ENCODE measurements at regions not wholly inside any gene's neighbourhood (a gene's known extent, or its start where the extent isn't known, plus 50 kb on each side); places are given as distances from the start of the nearest gene placed in this dataset.

GRCh38 chr2:156708051-156708450 lies 271.9 kb downstream of the GPD2 start:
- H3K4me1 ChIP-seq (ENCODE audit: insufficient read depth, low read length), result no peaks in the 10 kb centered on the region
- H3K36me3 ChIP-seq (ENCODE audit: insufficient read depth, low read length), result no peaks in the 10 kb centered on the region
- no peak overlapping the region for H3K4me3 ChIP-seq (ENCODE audit: insufficient read depth, low read depth, low read length)
- no peaks in the 10 kb centered on the region for H3K9me3 ChIP-seq (ENCODE audit: insufficient read depth, low read depth, low read length)
- peaks cover 14% of the 10 kb centered on the region for H3K4me1 Mint-ChIP-seq (ENCODE audit: low read depth, unreplicated experiment)
- DNase-seq (ENCODE audit: low read depth) (no peak), FAIRE-seq (no peak)
- H3K27ac Mint-ChIP-seq (ENCODE audit: unreplicated experiment), result no peak overlapping the region
- no peak overlapping the region for H3K4me3 Mint-ChIP-seq (ENCODE audit: unreplicated experiment)
- no peak overlapping the region for H3K27ac ChIP-seq (ENCODE audit: low read depth, low read length)
- no peaks in the 10 kb centered on the region for H3K27me3 Mint-ChIP-seq (ENCODE audit: low read depth, unreplicated experiment)
- H3K27me3 ChIP-seq (ENCODE audit: insufficient read depth, low read length), result no peaks in the 10 kb centered on the region
- no peak overlapping the region for H3K9ac ChIP-seq (ENCODE audit: low read length)
- H3K9me3 Mint-ChIP-seq (ENCODE audit: unreplicated experiment), result no peaks in the 10 kb centered on the region
- H3K4me2 ChIP-seq (ENCODE audit: low read length), result no peak overlapping the region
- no peaks in the 10 kb centered on the region for H4K20me1 ChIP-seq (ENCODE audit: insufficient read depth, low read length)
- no peaks in the 10 kb centered on the region for H3K79me2 ChIP-seq (ENCODE audit: insufficient read depth, low read length)
- no peaks in the 10 kb centered on the region for H3K36me3 Mint-ChIP-seq (ENCODE audit: low read depth, unreplicated experiment)
- TF ChIP-seq EZH2 (IDR thresholded peaks at IDR 0.05; ENCODE audit: insufficient read depth, low read length), result no peak
- TF ChIP-seq, protein P1, sequence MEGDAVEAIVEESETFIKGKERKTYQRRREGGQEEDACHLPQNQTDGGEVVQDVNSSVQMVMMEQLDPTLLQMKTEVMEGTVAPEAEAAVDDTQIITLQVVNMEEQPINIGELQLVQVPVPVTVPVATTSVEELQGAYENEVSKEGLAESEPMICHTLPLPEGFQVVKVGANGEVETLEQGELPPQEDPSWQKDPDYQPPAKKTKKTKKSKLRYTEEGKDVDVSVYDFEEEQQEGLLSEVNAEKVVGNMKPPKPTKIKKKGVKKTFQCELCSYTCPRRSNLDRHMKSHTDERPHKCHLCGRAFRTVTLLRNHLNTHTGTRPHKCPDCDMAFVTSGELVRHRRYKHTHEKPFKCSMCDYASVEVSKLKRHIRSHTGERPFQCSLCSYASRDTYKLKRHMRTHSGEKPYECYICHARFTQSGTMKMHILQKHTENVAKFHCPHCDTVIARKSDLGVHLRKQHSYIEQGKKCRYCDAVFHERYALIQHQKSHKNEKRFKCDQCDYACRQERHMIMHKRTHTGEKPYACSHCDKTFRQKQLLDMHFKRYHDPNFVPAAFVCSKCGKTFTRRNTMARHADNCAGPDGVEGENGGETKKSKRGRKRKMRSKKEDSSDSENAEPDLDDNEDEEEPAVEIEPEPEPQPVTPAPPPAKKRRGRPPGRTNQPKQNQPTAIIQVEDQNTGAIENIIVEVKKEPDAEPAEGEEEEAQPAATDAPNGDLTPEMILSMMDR (IDR thresholded peaks at IDR 0.05; ENCODE audit: insufficient read depth, low read depth, low read length), result no peak
- H2AFZ ChIP-seq (ENCODE audit: low read depth, low read length), result no peak overlapping the region

- Mint-ChIP-seq H3K27me3 (ENCODE audit: low read depth, unreplicated experiment) (no peaks in the 10 kb centered on the region), H3K4me1 (ENCODE audit: low read depth, unreplicated experiment) (peaks cover 14% of the 10 kb centered on the region), H3K36me3 (ENCODE audit: low read depth, unreplicated experiment) (no peaks in the 10 kb centered on the region), H3K27ac (ENCODE audit: unreplicated experiment) (no peak overlapping the region), H3K4me3 (ENCODE audit: unreplicated experiment) (no peak overlapping the region), H3K9me3 (ENCODE audit: unreplicated experiment) (no peaks in the 10 kb centered on the region)
- H4K20me1 ChIP-seq (ENCODE audit: insufficient read depth, low read length), result no peaks in the 10 kb centered on the region
- no peak overlapping the region for H3K27ac ChIP-seq (ENCODE audit: low read depth, low read length)
- H3K4me2 ChIP-seq (ENCODE audit: low read length), result no peak overlapping the region
- no peaks in the 10 kb centered on the region for H3K79me2 ChIP-seq (ENCODE audit: insufficient read depth, low read length)
- no peak for TF ChIP-seq EZH2 (IDR thresholded peaks at IDR 0.05; ENCODE audit: insufficient read depth, low read length)
- TF ChIP-seq, protein P1 (IDR thresholded peaks at IDR 0.05; ENCODE audit: insufficient read depth, low read depth, low read length), result no peak
- no peaks in the 10 kb centered on the region for H3K36me3 ChIP-seq (ENCODE audit: insufficient read depth, low read length)
- H3K4me3 ChIP-seq (ENCODE audit: insufficient read depth, low read depth, low read length), result no peak overlapping the region
- FAIRE-seq (no peak), DNase-seq (ENCODE audit: low read depth) (no peak)
- no peaks in the 10 kb centered on the region for H3K9me3 ChIP-seq (ENCODE audit: insufficient read depth, low read depth, low read length)
- H3K27me3 ChIP-seq (ENCODE audit: insufficient read depth, low read length), result no peaks in the 10 kb centered on the region
- no peaks in the 10 kb centered on the region for H3K4me1 ChIP-seq (ENCODE audit: insufficient read depth, low read length)
- H3K9ac ChIP-seq (ENCODE audit: low read length), result no peak overlapping the region
- H2AFZ ChIP-seq (ENCODE audit: low read depth, low read length), result no peak overlapping the region
These were observed 272.9 kb downstream of the GPD2 start for GRCh38 chr2:156709091-156709490.

DNA sequence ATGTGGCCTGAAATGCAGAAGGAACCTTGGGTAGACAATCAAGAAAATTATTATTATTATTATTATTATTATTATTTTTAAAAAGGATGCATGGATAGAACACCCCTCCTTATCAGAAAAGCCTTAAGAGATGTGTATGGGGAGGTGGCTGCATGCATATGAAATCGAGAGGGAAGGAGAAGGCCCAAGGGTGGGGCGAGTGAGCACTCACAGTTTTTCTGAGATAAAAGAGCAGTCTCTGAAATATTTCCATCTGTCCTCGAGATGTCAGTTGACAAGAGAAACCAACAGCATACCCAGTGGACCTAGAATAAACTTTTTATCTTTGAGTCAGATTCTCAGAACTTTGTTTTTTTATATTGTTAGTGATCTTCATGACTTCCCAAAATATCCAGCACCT lies 282.9 kb downstream of the GPD2 start:
- Histone ChIP-seq H3K27ac (ENCODE audit: low read depth, low read length) (no peak overlapping the region), H3K36me3 (ENCODE audit: insufficient read depth, low read length) (no peaks in the 10 kb centered on the region), H3K9ac (ENCODE audit: low read length) (no peak overlapping the region), H4K20me1 (ENCODE audit: insufficient read depth, low read length) (no peaks in the 10 kb centered on the region), H2AFZ (ENCODE audit: low read depth, low read length) (no peak overlapping the region), H3K9me3 (ENCODE audit: insufficient read depth, low read depth, low read length) (no peaks in the 10 kb centered on the region), H3K27me3 (ENCODE audit: insufficient read depth, low read length) (no peaks in the 10 kb centered on the region), H3K4me1 (ENCODE audit: insufficient read depth, low read length) (no peaks in the 10 kb centered on the region), H3K4me2 (ENCODE audit: low read length) (no peak overlapping the region), H3K4me3 (ENCODE audit: insufficient read depth, low read depth, low read length) (no peak overlapping the region), H3K79me2 (ENCODE audit: insufficient read depth, low read length) (no peaks in the 10 kb centered on the region)
- Mint-ChIP-seq H3K4me1 (ENCODE audit: low read depth, unreplicated experiment) (no peaks in the 10 kb centered on the region), H3K4me3 (ENCODE audit: unreplicated experiment) (no peak overlapping the region), H3K27me3 (ENCODE audit: low read depth, unreplicated experiment) (no peaks in the 10 kb centered on the region), H3K27ac (ENCODE audit: unreplicated experiment) (no peak overlapping the region), H3K9me3 (ENCODE audit: unreplicated experiment) (peaks cover 6% of the 10 kb centered on the region), H3K36me3 (ENCODE audit: low read depth, unreplicated experiment) (no peaks in the 10 kb centered on the region)
- FAIRE-seq (no peak), DNase-seq (ENCODE audit: low read depth) (no peak)
- TF ChIP-seq, protein P1 (IDR thresholded peaks at IDR 0.05; ENCODE audit: insufficient read depth, low read depth, low read length), result no peak
- no peak for TF ChIP-seq EZH2 (IDR thresholded peaks at IDR 0.05; ENCODE audit: insufficient read depth, low read length)

All from astrocyte (in vitro differentiated cells and primary cell).